Fibroblast of the aortic adventitia (primary cell): ENCODE measurements at regions not wholly inside any gene's neighbourhood (a gene's known extent, or its start where the extent isn't known, plus 50 kb on each side); places are given as distances from the start of the nearest gene placed in this dataset.

Experiments used
- DNase-seq: peaks from one replicate; pipeline ENCODE4 v3.0.0-alpha.2; 2010; ENCODE audit warnings: low read depth
- H3K4me3 ChIP-seq: 2 replicates; pipeline ENCODE4 v1.5.1; 2011; ENCODE audit warnings: low read depth, mild to moderate bottlenecking, control low read depth, low read length, moderate library complexity
- TF ChIP-seq, protein P1 (sequence below): IDR thresholded peaks from 2 replicates; pipeline ENCODE4 v1.5.1; 2011; ENCODE audit warnings: mild to moderate bottlenecking, low read length, control low read depth, inconsistent platforms; ENCODE audit not compliant: insufficient read depth

DNA sequence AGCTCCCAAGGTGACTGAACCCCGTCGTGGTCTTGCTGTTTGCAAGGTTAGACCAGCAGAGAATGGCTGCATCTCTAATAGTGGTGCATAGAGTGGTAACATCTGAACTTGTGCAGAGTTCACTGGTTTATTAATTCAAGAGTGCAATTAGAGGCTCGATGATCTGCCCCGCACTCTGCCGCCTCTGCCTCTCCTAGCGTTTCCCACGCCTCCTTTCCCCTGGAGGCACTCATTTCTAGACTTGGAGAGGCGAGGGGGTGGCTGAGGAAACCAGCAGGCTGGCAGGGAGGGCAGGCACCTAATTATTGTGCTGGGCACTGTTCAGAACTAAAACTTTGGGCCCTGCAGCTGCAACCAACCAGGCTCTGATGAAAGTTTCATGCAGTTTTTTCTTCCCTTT, 363.5 kb upstream of the EEF2KMT start:
- no peak overlapping the region for H3K4me3 ChIP-seq
- DNase-seq = no peak
- TF ChIP-seq, protein P1, sequence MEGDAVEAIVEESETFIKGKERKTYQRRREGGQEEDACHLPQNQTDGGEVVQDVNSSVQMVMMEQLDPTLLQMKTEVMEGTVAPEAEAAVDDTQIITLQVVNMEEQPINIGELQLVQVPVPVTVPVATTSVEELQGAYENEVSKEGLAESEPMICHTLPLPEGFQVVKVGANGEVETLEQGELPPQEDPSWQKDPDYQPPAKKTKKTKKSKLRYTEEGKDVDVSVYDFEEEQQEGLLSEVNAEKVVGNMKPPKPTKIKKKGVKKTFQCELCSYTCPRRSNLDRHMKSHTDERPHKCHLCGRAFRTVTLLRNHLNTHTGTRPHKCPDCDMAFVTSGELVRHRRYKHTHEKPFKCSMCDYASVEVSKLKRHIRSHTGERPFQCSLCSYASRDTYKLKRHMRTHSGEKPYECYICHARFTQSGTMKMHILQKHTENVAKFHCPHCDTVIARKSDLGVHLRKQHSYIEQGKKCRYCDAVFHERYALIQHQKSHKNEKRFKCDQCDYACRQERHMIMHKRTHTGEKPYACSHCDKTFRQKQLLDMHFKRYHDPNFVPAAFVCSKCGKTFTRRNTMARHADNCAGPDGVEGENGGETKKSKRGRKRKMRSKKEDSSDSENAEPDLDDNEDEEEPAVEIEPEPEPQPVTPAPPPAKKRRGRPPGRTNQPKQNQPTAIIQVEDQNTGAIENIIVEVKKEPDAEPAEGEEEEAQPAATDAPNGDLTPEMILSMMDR = no peak

DNA sequence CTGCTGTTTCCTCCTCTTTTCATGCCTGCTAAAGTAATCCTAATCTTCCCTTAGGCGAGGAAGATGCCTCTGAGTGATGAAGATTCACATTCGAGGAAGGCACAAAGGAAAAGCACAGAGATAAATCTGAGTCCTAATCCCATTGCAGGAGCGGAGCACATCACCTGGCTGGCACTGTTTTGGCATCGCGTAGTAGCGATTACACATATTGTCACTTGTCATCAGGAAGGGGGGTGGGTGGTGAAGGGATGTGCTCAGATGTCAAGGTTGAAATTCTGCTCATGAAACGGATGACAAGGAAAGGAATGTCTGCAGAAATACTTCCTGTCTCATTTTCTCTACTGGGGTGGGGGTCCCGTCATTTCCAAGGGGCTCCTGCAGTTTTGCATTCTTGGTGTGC, 363.1 kb upstream of the EEF2KMT start:
- DNase-seq = no peak
- no peak overlapping the region for H3K4me3 ChIP-seq
- TF ChIP-seq, protein P1 = no peak

DNA sequence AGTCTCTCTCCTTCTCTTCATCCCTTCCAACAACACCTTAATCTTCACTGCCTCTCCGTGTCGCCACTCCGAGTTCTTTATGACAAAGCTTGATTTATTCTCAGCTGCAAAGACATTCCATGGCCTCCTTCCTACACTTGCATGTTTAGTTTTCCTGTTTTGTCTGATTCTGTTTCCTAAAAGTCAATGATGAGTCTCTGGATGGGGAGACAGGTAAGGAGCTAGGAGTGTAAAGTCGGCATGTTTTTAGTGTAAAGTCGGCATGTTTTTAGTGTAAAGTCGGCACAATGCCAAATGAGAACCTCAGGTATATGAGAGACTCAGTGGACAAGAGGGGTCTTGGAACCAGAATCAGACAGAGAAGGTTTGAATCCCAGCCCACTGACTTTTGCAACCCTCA, 362.3 kb upstream of the EEF2KMT start:
- no peak for DNase-seq
- H3K4me3 ChIP-seq = no peak overlapping the region
- TF ChIP-seq, protein P1 = no peak

DNA sequence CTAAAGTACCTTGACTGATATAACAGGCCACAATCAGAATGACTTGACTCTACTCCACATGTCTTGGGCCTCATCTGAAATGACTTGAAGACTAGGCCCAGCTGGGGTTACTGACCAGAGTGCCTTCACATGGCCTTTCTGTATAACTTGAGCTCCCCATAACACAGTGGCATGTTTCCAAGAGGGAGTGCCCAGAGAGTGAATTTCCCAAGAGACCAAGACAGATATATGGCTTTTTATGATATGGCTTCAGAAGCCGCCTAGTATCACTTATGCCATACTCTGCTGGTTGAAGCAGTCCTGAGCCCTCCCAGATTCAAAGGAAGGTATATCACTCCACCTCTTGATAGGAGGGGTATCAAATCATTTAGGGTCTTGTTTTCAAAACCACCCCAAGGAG, 357.5 kb upstream of the EEF2KMT start:
- H3K4me3 ChIP-seq = no peak overlapping the region
- TF ChIP-seq, protein P1 = no peak
- no peak for DNase-seq

DNA sequence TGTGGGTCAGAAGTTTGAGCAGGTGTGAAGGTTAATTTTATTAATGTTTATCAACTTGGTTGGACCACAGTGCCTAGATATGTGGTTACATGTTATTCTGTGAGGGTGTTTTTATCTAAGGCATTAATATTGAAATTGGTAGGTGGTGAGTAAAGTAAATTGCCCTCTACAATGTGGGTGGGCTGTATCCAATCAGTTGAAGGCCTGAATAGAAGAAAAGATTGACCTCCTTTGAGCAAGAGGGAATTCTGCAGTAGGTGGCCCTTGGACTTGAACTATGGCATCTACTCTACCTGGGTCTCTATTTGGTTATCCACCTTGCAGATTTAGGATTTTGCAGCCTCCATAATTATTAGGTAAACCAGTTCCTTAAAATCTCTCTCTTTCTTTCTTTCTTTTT, 356.8 kb upstream of the EEF2KMT start:
- no peak for DNase-seq
- TF ChIP-seq, protein P1 = no peak
- no peak overlapping the region for H3K4me3 ChIP-seq

DNA sequence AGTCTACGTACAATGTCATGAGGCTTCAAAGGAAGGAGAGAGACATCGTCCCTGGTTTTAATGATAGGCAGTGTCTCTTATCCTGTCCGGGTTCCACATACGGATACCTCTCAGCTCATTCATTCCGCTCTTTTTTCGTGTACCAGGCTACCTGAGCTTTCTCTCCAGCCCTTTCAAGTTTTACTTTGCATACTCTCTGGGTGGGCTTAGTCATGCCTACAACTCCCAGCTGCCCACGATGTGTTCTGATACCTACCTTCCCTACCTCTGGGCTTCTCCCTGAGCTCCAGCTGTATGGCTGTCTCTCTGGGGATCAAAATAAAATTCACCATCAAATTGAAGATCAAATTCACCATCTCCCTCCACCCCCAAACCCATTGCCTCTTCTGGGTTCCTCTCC, 354.0 kb upstream of the EEF2KMT start:
- TF ChIP-seq, protein P1 = no peak
- DNase-seq = no peak
- no peak overlapping the region for H3K4me3 ChIP-seq

DNA sequence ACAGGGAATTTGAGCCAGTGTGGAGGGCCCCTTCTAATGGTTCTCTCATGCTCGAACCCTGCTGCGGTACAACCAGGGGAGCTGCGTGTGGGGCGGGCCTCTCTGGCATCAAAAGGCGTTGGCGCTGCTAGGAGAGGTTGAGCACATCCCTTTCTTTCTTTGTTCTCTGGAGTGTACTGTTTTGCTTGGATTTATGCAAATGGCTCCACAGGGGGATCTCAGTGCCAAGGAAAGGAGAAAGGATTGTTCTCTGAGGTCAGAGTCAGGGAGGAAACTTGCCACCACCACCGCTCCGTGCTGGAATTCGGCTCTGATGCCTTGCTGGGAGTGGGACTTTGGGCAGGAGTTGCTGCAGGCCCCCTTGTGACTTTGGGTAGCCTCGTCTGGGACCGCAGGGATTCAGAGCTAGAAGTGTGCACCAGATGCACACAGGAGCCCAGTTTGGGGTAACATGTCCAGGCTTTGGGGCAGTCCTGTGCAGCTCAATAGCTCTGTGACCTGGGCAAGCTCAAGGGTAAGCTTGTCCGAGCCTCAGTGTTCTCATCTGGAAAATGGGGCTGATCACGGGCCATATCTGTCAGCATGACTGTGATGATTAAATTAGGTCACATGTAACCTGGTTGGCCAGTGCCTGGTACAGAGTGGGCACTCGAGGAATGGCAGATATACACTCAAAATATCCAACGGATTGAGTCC, 353.0 kb upstream of the EEF2KMT start:
- H3K4me3 ChIP-seq = no peak overlapping the region
- TF ChIP-seq, protein P1 = no peak
- DNase-seq = no peak
